ENCODE measurements at regions not wholly inside any gene's neighbourhood (a gene's known extent, or its start where the extent isn't known, plus 50 kb on each side); places are given as distances from the start of the nearest gene placed in this dataset.

DNA sequence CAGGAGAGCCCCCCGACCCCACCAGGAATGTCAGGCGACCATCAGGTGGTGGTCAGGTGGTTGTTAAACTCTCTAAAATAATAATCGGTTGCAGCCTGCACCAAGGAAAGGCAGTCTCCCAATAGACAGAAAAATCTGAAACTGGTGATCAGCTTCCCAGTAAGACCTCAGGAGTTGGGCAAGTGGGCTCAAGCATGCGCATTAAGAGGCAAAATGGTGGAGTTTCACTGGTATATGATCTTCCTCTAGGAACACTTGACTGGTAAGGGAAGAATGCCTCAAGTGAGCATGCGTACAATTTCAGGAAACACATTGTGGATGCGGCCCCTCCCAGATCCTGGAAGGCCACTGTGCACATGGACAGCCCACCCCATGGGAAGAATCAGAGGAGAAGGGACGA is 619.9 kb downstream of the TYW1 start:
- no peak overlapping the region for H3K27ac ChIP-seq (ENCODE audit: low read depth, low read length, poor library complexity, severe bottlenecking)
- H3K27me3 ChIP-seq (replicated peaks; ENCODE audit: insufficient read depth, low read depth, low read length, poor library complexity) = no peaks in the 10 kb centered on the region
- H3K4me1 ChIP-seq (ENCODE audit: insufficient read depth, low read length, poor library complexity, severe bottlenecking) = no peaks in the 10 kb centered on the region
- no peaks in the 10 kb centered on the region for H3K9me3 ChIP-seq (ENCODE audit: low read depth, low read length, poor library complexity, severe bottlenecking)
- CTCF ChIA-PET = no interaction called here
- POLR2A ChIA-PET (ENCODE audit: low non-redundant PET) = no interaction called here
- TF ChIP-seq CTCF (conservative IDR thresholded peaks at IDR 0.05; ENCODE audit: low read depth, low read length) (no peak), EZH2 (IDR thresholded peaks at IDR 0.05; ENCODE audit: borderline replicate concordance, low read depth, low read length, poor library complexity, severe bottlenecking) (no peak)
- no peak for DNase-seq (ENCODE audit: low spot score)
- H3K36me3 ChIP-seq (ENCODE audit: insufficient read depth, low read length, poor library complexity, severe bottlenecking) = no peaks in the 10 kb centered on the region
- no peak overlapping the region for H3K4me3 ChIP-seq (ENCODE audit: low read depth, low read length, poor library complexity, severe bottlenecking)
- intact Hi-C loops (cut with micrococcal nuclease; ENCODE audit: unreplicated experiment) = no loop called here
- no TSS peak for BruUV-seq (replicated peaks)

GRCh38 chr7:67618556-67619162 is 622.0 kb downstream of the TYW1 start:
- ChIA-PET POLR2A (ENCODE audit: low non-redundant PET) (no interaction called here), CTCF (no interaction called here)
- Histone ChIP-seq H3K4me3 (ENCODE audit: low read depth, low read length, poor library complexity, severe bottlenecking) (no peak overlapping the region), H3K36me3 (ENCODE audit: insufficient read depth, low read length, poor library complexity, severe bottlenecking) (no peaks in the 10 kb centered on the region), H3K27me3 (replicated peaks; ENCODE audit: insufficient read depth, low read depth, low read length, poor library complexity) (no peaks in the 10 kb centered on the region), H3K9me3 (ENCODE audit: low read depth, low read length, poor library complexity, severe bottlenecking) (no peaks in the 10 kb centered on the region), H3K4me1 (ENCODE audit: insufficient read depth, low read length, poor library complexity, severe bottlenecking) (no peaks in the 10 kb centered on the region), H3K27ac (ENCODE audit: low read depth, low read length, poor library complexity, severe bottlenecking) (no peak overlapping the region)
- no TSS peak for BruUV-seq (replicated peaks)
- TF ChIP-seq EZH2 (IDR thresholded peaks at IDR 0.05; ENCODE audit: borderline replicate concordance, low read depth, low read length, poor library complexity, severe bottlenecking) (no peak), CTCF (conservative IDR thresholded peaks at IDR 0.05; ENCODE audit: low read depth, low read length) (no peak)
- intact Hi-C loops (cut with micrococcal nuclease; ENCODE audit: unreplicated experiment) = no loop called here
- no peak for DNase-seq (ENCODE audit: low spot score)

DNA sequence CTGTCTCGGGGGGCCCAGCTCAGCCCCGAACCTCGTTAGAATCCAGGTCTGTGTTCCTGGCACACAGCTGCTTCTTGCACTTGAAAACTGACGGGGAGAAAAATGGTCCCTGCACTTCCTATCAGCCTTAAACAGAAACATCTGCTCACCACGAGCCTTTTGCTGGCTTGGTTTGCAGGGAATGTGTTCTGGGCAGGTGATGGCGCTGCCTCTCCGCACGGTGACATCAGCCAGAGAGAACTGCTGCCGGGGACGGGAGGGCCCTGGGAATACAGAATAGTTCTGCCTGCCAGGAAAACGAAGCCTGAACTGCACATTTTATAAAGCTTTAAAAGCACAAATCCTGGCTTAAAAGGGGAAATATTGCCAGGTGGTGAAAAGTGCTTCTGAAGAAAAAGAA is 622.5 kb downstream of the TYW1 start:
- Histone ChIP-seq H3K4me3 (ENCODE audit: low read depth, low read length, poor library complexity, severe bottlenecking) (no peak overlapping the region), H3K36me3 (ENCODE audit: insufficient read depth, low read length, poor library complexity, severe bottlenecking) (no peaks in the 10 kb centered on the region), H3K27me3 (replicated peaks; ENCODE audit: insufficient read depth, low read depth, low read length, poor library complexity) (no peaks in the 10 kb centered on the region), H3K4me1 (ENCODE audit: insufficient read depth, low read length, poor library complexity, severe bottlenecking) (no peaks in the 10 kb centered on the region), H3K27ac (ENCODE audit: low read depth, low read length, poor library complexity, severe bottlenecking) (no peak overlapping the region), H3K9me3 (ENCODE audit: low read depth, low read length, poor library complexity, severe bottlenecking) (no peaks in the 10 kb centered on the region)
- no TSS peak for BruUV-seq (replicated peaks)
- CTCF ChIA-PET = interaction anchor here (0.6 kb wide), 1 partner anchor 161 kb away, joined by 3 read pairs; no protein-coding TSS in a partner anchor
- intact Hi-C loops (cut with micrococcal nuclease; ENCODE audit: unreplicated experiment) = no loop called here
- TF ChIP-seq EZH2 (IDR thresholded peaks at IDR 0.05; ENCODE audit: borderline replicate concordance, low read depth, low read length, poor library complexity, severe bottlenecking) = no peak
- no peak for TF ChIP-seq CTCF (conservative IDR thresholded peaks at IDR 0.05; ENCODE audit: low read depth, low read length)
- POLR2A ChIA-PET (ENCODE audit: low non-redundant PET) = interaction anchor here (0.7 kb wide), 1 partner anchor 1291 kb away, joined by 4 read pairs; no protein-coding TSS in a partner anchor
- DNase-seq (ENCODE audit: low spot score) = no peak

All from A673 (cell line).